ENCODE measurements at regions not wholly inside any gene's neighbourhood (a gene's known extent, or its start where the extent isn't known, plus 50 kb on each side); places are given as distances from the start of the nearest gene placed in this dataset.

- TF ChIP-seq TEAD4 (IDR thresholded peaks at IDR 0.05) (no peak), NFIC (IDR thresholded peaks at IDR 0.05) (no peak), YY1 (IDR thresholded peaks at IDR 0.05; ENCODE audit: low read depth) (no peak)
- TF ChIP-seq, protein P1, sequence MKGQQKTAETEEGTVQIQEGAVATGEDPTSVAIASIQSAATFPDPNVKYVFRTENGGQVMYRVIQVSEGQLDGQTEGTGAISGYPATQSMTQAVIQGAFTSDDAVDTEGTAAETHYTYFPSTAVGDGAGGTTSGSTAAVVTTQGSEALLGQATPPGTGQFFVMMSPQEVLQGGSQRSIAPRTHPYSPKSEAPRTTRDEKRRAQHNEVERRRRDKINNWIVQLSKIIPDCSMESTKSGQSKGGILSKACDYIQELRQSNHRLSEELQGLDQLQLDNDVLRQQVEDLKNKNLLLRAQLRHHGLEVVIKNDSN (IDR thresholded peaks at IDR 0.05) = no peak
Observed at GRCh38 chr1:207240325-207241101, 81.0 kb upstream of the CD55 start.

GRCh38 chr1:207241164-207241934 lies 80.1 kb upstream of the CD55 start:
- no peak for TF ChIP-seq TAF1 (IDR thresholded peaks at IDR 0.05; ENCODE audit: low read depth)
- no peak for TF ChIP-seq RAD21 (IDR thresholded peaks at IDR 0.05; ENCODE audit: low read depth)
- no peak for TF ChIP-seq REST (IDR thresholded peaks at IDR 0.05; ENCODE audit: low read depth)
- no peak for TF ChIP-seq ZBTB7A (IDR thresholded peaks at IDR 0.05; ENCODE audit: low read depth)
- TF ChIP-seq YY1 (IDR thresholded peaks at IDR 0.05; ENCODE audit: low read depth) = no peak

GRCh38 chr1:207243442-207244408 lies 77.8 kb upstream of the CD55 start:
- TF ChIP-seq CREB1 (IDR thresholded peaks at IDR 0.05; ENCODE audit: low read depth) = no peak
- no peak for TF ChIP-seq TCF12 (IDR thresholded peaks at IDR 0.05; ENCODE audit: low read depth)
- no peak for TF ChIP-seq TAF1 (IDR thresholded peaks at IDR 0.05; ENCODE audit: low read depth)
- no peak for TF ChIP-seq RAD21 (IDR thresholded peaks at IDR 0.05; ENCODE audit: low read depth)
- no peak for TF ChIP-seq NFIC (IDR thresholded peaks at IDR 0.05)
- TF ChIP-seq YY1 (IDR thresholded peaks at IDR 0.05; ENCODE audit: low read depth) = no peak
- no peak for TF ChIP-seq EP300 (IDR thresholded peaks at IDR 0.05; ENCODE audit: borderline replicate concordance)
- TF ChIP-seq, protein P1 (IDR thresholded peaks at IDR 0.05) = no peak
- no peak for TF ChIP-seq ZBTB7A (IDR thresholded peaks at IDR 0.05; ENCODE audit: low read depth)
- TF ChIP-seq FOXM1 (IDR thresholded peaks at IDR 0.05; ENCODE audit: borderline replicate concordance, low read depth) = no peak
- no peak for TF ChIP-seq TEAD4 (IDR thresholded peaks at IDR 0.05)
- TF ChIP-seq, protein P2, sequence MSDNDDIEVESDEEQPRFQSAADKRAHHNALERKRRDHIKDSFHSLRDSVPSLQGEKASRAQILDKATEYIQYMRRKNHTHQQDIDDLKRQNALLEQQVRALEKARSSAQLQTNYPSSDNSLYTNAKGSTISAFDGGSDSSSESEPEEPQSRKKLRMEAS (IDR thresholded peaks at IDR 0.05) = no peak
- TF ChIP-seq CEBPB (IDR thresholded peaks at IDR 0.05) = no peak

- TF ChIP-seq EP300 (IDR thresholded peaks at IDR 0.05; ENCODE audit: borderline replicate concordance) = no peak
Observed at GRCh38 chr1:207244409-207244801, 77.1 kb upstream of the CD55 start.

- TF ChIP-seq REST (IDR thresholded peaks at IDR 0.05; ENCODE audit: low read depth) (no peak), CEBPB (IDR thresholded peaks at IDR 0.05) (no peak), RAD21 (IDR thresholded peaks at IDR 0.05; ENCODE audit: low read depth) (no peak), NFIC (IDR thresholded peaks at IDR 0.05) (no peak), EP300 (IDR thresholded peaks at IDR 0.05; ENCODE audit: borderline replicate concordance) (no peak), CREB1 (IDR thresholded peaks at IDR 0.05; ENCODE audit: low read depth) (no peak), TEAD4 (IDR thresholded peaks at IDR 0.05) (no peak), FOXM1 (IDR thresholded peaks at IDR 0.05; ENCODE audit: borderline replicate concordance, low read depth) (no peak), TCF12 (IDR thresholded peaks at IDR 0.05; ENCODE audit: low read depth) (no peak), ZBTB7A (IDR thresholded peaks at IDR 0.05; ENCODE audit: low read depth) (no peak), TAF1 (IDR thresholded peaks at IDR 0.05; ENCODE audit: low read depth) (no peak), YY1 (IDR thresholded peaks at IDR 0.05; ENCODE audit: low read depth) (no peak), EGR1 (IDR thresholded peaks at IDR 0.05) (no peak)
- TF ChIP-seq, protein P1 (IDR thresholded peaks at IDR 0.05) = no peak
- TF ChIP-seq, protein P2 (IDR thresholded peaks at IDR 0.05) = no peak
Observed at GRCh38 chr1:207245124-207245523, 76.4 kb upstream of the CD55 start.
